ENCODE measurements at regions not wholly inside any gene's neighbourhood (a gene's known extent, or its start where the extent isn't known, plus 50 kb on each side); places are given as distances from the start of the nearest gene placed in this dataset.
"Not testable (repeated sequence)": the region's sequence is repeated elsewhere in the genome, so short reads cannot be mapped to it uniquely, and the experiment has no call there.

DNA sequence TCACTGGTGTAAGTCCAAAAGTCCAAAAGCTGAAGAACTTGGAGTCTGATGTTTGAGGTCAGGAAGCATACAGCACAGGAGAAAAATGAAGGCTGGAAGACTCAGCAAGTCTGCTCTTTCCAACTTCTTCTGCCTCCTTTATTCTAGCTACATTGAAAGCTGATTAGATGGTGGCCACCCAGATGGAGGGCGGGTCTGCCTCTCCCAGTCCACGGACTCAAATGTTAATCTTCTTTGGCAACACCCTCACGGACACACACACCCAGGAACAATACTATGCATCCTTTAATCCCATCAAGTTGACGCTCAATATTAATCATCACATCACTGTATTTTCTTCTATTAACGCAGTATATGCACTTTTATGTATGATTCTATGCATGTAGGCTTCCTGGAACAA is 931.6 kb upstream of the GRIA3 start:
- DNase-seq (ENCODE audit: low read depth in 3 of 3, low spot score in 2 of 3), result no peak

- DNase-seq (ENCODE audit: low read depth in 3 of 3, low spot score in 2 of 3), result no peak
These were observed 915.7 kb upstream of the GRIA3 start for GRCh38 chrX:122268353-122268752.

DNA sequence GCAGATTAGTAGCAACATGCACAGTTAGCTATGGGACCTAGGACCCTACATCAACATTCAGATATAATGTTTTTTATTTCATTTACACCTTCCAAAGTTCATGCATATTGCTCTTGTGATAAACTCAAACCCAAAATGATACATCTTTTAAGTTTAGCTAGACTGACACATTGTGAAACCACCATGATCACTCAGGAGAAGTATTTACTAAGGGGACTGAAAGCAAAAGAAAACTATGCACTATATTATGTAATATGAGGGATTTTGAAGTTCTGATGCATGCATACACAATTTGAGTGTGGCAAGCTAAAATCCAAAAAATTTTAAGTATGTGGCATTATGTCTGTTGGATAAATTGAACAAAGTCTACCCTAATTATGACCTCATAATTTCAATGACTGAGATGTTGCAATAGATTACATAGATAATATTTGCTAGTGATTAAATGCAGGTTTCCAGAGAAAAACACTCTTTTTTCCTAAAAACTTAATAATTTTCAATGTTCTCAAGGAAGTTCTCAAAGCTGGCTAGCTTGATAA is 914.8 kb upstream of the GRIA3 start:
- no peak for DNase-seq (ENCODE audit: low read depth in 3 of 3, low spot score in 2 of 3)

- no peak for DNase-seq (ENCODE audit: low read depth in 3 of 3, low spot score in 2 of 3)
These were observed 913.1 kb upstream of the GRIA3 start for GRCh38 chrX:122270809-122271494.

- no peak for DNase-seq (ENCODE audit: low read depth in 3 of 3, low spot score in 2 of 3)
These were observed 912.1 kb upstream of the GRIA3 start for GRCh38 chrX:122272011-122272410.

- DNase-seq (ENCODE audit: low read depth in 3 of 3, low spot score in 2 of 3), result no peak
These were observed 904.3 kb upstream of the GRIA3 start for GRCh38 chrX:122279746-122280145.

DNA sequence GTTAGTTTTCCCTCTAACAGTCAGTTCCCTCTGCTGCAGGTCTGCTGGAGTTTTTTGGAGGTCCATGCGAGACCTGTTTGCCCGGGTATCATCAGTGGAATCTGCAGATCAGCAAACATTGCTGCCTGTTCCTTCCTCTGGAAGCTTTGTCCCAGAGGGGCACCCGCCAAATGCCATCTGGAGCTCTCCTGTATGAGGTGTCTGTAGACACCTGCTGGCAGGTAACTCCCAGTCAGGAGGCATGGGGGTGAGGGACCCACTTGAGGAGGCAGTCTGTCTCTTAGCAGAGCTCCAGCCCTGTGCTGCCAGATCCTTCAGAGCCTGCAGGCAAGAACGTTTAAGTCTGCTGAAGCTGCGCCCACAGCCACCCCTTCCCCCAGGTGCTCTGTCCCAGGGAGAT is 884.3 kb upstream of the GRIA3 start:
- not testable (repeated sequence) for DNase-seq (ENCODE audit: low read depth in 3 of 3, low spot score in 2 of 3)

DNA sequence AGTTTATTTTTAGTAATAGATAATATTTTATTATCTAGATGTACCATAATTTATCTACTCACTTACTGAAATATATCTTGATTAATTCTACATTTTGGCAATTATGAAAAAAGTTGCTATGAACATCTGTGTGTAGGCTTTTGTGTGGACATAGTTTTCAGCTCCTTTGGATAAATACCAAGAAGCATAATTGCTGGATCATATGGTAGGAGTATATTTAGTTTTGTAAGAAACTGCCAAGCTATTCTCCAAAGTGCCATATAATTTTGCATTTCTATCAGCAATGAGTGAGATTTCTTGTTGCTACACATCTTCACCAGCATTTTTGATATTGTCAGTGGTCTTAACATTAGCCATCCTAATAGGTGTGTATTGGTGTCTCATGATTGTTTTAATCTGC is 882.6 kb upstream of the GRIA3 start:
- DNase-seq (ENCODE audit: low read depth in 3 of 3, low spot score in 2 of 3), result no peak

DNA sequence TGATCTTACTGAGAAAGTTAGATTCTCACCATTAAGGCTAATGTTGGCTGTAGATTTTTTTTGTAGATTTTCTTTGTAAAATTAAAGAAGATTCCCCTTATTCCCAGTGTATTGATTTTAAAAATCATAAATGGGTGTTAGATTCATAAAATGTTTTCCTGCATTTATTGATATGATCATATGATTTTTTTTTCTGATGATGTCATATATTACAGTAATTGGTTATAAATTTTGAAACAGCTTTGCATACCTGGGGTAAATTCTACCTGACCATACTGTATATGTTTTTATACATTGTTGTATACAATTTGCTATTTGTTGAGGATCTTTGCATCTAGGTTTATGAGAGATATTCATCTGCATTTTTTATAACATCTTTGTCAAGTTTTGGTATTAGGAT is 880.3 kb upstream of the GRIA3 start:
- DNase-seq (ENCODE audit: low read depth in 3 of 3, low spot score in 2 of 3), result no peak

DNA sequence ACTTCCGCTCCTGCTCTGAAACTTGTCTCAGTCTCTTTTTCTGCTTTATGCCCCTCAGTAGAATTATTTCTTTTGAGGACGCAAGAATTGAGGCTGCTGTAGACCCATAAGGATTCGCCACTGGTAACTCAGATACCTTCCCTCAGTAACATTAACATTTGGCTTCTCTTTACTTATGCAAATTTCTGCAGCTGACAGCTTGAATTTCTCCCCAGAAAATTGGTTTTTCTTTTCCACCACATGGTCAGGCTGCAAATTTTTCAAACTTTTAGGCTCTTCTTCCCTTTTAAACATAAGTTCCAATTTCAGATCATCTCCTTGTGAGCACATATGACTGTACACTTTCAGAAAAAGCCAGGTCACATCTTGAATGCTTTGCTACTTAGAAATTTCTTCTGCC is 839.3 kb upstream of the GRIA3 start:
- no peak for DNase-seq (ENCODE audit: low read depth in 3 of 3, low spot score in 2 of 3)

GRCh38 chrX:122363112-122363795 is 820.8 kb upstream of the GRIA3 start:
- DNase-seq (ENCODE audit: low read depth in 3 of 3, low spot score in 2 of 3), result no peak

DNA sequence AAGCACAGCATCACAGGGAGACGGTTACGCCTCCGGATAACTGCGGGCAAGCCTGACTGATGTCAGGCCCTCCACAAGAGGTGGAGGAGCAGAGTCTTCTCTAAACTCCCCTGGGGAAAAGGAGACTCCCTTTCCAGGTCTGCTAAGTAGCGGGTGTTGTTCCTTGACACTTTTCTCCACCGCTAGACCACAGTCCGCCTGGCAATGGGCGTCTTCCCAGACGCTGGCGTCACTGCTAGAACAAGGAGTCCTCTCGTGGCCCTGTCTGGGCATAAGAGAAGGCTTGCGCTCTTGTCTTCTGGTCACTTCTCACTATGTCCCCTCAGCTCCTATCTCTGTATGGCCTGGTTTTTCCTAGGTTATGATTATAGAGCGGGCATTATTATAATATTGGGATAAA is 808.5 kb upstream of the GRIA3 start:
- DNase-seq (ENCODE audit: low read depth in 3 of 3, low spot score in 2 of 3), result not testable (repeated sequence)

DNA sequence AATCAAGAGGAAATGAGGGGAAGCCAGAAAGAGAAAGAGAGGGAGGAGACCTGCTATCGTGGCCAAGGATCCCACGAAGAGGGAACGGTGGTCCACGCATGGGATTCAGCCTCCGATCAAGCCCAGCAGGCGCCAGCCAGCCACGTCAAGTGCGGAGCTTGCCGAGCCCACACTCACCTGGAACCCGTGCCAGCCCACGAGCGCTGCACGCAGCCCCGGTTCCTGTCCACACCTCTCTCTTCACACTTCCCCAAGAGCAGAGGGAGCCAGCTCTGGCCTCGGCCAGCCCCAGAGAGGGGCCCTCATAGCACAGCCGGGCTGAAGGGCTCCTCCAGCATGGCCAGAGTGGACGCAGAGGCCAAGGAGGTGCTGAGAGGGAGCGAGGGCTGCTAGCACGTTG is 795.1 kb upstream of the GRIA3 start:
- no peak for DNase-seq (ENCODE audit: low read depth in 3 of 3, low spot score in 2 of 3)

GRCh38 chrX:122418758-122419157 is 765.3 kb upstream of the GRIA3 start:
- no peak for DNase-seq (ENCODE audit: low read depth in 3 of 3, low spot score in 2 of 3)

- DNase-seq (ENCODE audit: low read depth in 3 of 3, low spot score in 2 of 3), result no peak
These were observed 762.5 kb upstream of the GRIA3 start for GRCh38 chrX:122421434-122422121.

- no peak for DNase-seq (ENCODE audit: low read depth in 3 of 3, low spot score in 2 of 3)
These were observed 761.5 kb upstream of the GRIA3 start for GRCh38 chrX:122422547-122422946.

GRCh38 chrX:122434942-122435341 is 749.1 kb upstream of the GRIA3 start:
- no peak for DNase-seq (ENCODE audit: low read depth in 3 of 3, low spot score in 2 of 3)

DNA sequence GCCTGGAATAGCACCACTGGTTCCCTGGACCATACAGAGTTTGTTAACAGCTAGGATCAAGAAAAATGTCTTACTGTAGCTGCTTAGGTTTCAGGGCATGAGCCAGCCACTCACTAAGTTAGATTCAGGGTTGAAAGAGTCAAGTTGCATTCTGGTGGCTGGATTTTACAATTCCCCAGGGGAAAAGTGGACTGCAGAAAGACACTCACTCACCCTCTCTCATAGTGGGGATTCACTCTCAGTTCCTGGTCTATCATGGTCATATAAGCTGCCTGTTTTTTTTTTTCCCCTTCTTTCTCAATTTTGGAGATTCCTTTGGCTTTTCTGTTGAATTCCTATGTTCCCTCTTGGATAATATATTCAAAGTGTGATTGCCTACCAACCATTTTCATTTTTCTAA is 744.2 kb upstream of the GRIA3 start:
- DNase-seq (ENCODE audit: low read depth in 3 of 3, low spot score in 2 of 3), result no peak

- no peak for DNase-seq (ENCODE audit: low read depth in 3 of 3, low spot score in 2 of 3)
These were observed 743.2 kb upstream of the GRIA3 start for GRCh38 chrX:122440832-122441231.

GRCh38 chrX:122441451-122441850 is 742.6 kb upstream of the GRIA3 start:
- DNase-seq (ENCODE audit: low read depth in 3 of 3, low spot score in 2 of 3), result no peak

- no peak for DNase-seq (ENCODE audit: low read depth in 3 of 3, low spot score in 2 of 3)
These were observed 738.6 kb upstream of the GRIA3 start for GRCh38 chrX:122445466-122445865.

GRCh38 chrX:122464341-122464740 is 719.7 kb upstream of the GRIA3 start:
- DNase-seq (ENCODE audit: low read depth in 3 of 3, low spot score in 2 of 3), result no peak

All from right renal cortex interstitium (tissue), 3 donors.